ENCODE measurements at regions not wholly inside any gene's neighbourhood (a gene's known extent, or its start where the extent isn't known, plus 50 kb on each side); places are given as distances from the start of the nearest gene placed in this dataset.

DNA sequence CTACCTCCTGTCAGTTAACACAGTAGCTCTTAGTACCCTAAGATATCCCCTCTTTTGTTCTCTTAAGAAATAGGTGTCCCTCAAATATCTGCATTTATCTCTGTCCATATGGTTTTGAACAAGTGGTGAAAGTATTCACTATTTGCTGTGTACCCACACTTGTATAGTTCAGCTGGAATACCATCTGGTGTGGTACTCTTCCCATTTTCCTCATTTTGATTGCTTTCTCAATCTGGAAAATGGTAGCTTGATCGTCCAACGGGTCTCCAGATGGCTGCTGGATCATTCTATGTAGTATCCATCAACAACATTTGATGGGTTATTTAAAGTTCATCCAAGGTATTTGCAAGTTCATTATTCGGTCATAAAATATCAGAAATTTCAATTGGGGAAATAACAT lies 100.3 kb upstream of the DPYD start:
- TF ChIP-seq, protein P1, sequence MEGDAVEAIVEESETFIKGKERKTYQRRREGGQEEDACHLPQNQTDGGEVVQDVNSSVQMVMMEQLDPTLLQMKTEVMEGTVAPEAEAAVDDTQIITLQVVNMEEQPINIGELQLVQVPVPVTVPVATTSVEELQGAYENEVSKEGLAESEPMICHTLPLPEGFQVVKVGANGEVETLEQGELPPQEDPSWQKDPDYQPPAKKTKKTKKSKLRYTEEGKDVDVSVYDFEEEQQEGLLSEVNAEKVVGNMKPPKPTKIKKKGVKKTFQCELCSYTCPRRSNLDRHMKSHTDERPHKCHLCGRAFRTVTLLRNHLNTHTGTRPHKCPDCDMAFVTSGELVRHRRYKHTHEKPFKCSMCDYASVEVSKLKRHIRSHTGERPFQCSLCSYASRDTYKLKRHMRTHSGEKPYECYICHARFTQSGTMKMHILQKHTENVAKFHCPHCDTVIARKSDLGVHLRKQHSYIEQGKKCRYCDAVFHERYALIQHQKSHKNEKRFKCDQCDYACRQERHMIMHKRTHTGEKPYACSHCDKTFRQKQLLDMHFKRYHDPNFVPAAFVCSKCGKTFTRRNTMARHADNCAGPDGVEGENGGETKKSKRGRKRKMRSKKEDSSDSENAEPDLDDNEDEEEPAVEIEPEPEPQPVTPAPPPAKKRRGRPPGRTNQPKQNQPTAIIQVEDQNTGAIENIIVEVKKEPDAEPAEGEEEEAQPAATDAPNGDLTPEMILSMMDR (IDR thresholded peaks at IDR 0.05; ENCODE audit: control insufficient read depth, insufficient read depth, low read depth, low read length, missing control alignments) = no peak
- H3K4me3 ChIP-seq (ENCODE audit: control insufficient read depth, low read depth, low read length) = no peak overlapping the region
- no peak for DNase-seq (ENCODE audit: low read depth)

DNA sequence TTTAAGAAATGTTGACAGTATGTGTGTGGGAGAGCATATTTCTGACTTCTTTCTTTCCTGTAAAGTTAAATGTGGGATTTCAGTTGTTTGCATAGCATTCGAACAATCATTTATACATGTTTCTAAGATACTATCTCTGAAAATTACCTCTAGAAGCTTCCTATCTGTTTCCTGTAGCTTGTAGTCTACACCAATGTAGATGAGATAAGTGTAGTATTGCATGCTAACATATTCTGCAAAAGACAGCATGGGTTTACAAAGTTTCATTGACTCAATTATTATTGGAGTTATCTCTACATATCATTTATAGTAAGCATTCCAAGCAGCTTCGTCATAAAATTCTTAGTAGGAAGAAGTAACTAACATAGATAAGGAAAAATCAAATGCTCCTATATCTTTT lies 98.9 kb upstream of the DPYD start:
- no peak for DNase-seq (ENCODE audit: low read depth)
- H3K4me3 ChIP-seq (ENCODE audit: control insufficient read depth, low read depth, low read length) = no peak overlapping the region
- TF ChIP-seq, protein P1 (IDR thresholded peaks at IDR 0.05; ENCODE audit: control insufficient read depth, insufficient read depth, low read depth, low read length, missing control alignments) = no peak

DNA sequence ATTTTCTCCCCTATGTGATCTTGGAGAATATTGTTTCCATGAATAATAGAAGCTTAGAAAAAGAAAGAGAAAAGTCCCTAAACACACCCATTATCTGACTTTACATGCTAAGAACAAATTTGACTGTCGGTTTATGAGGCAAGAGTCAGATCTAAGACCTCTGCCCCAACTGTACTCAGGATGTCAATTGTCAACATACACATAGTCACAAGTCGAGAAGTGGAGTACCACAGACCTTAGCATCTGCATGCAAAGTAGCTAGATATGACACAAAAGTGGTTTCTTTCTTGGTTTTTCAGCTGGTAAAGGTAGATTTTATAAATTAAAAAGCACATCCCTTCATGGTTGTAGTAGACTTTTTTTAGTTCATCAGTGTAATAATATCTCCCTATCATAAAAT lies 97.2 kb upstream of the DPYD start:
- no peak overlapping the region for H3K4me3 ChIP-seq (ENCODE audit: control insufficient read depth, low read depth, low read length)
- TF ChIP-seq, protein P1 (IDR thresholded peaks at IDR 0.05; ENCODE audit: control insufficient read depth, insufficient read depth, low read depth, low read length, missing control alignments) = no peak
- DNase-seq (ENCODE audit: low read depth) = no peak

DNA sequence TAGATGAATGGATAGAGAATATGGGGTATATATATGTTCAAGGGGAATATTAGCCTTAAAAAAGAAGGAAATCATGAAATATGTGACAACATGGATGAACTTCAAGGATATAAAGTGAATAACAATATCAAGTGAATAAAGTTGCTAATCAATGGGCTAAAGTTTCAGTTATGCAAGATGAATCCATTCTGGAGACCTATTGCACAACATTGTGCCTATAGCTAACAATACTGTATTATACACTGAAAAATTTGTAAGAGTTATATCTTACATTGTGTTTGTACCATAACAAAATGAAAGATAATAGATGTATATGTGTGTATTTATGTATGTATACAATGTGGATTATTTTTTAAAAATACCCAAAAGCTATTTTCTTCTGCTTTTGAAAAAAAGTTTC lies 96.3 kb upstream of the DPYD start:
- no peak overlapping the region for H3K4me3 ChIP-seq (ENCODE audit: control insufficient read depth, low read depth, low read length)
- DNase-seq (ENCODE audit: low read depth) = no peak
- TF ChIP-seq, protein P1 (IDR thresholded peaks at IDR 0.05; ENCODE audit: control insufficient read depth, insufficient read depth, low read depth, low read length, missing control alignments) = no peak

DNA sequence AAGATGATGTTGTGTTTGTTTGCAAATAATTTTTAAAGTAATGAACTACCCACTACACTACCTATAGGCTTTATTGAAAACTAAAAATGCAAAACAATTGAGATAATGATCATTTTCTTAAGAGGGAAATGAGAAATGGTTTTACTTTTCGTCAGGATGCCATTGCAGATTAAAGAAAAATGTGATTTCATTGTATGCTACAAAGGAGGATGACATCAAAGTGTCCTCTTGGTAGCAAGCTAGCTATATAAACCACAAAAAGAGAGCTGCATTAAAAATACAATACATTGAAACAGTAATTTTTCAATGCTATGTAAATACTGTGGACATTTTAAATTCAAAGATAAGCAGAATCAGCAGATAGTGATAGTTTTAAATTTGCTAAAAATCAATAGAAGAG lies 87.5 kb upstream of the DPYD start:
- DNase-seq (ENCODE audit: low read depth) = no peak
- TF ChIP-seq, protein P1 (IDR thresholded peaks at IDR 0.05; ENCODE audit: control insufficient read depth, insufficient read depth, low read depth, low read length, missing control alignments) = no peak
- no peak overlapping the region for H3K4me3 ChIP-seq (ENCODE audit: control insufficient read depth, low read depth, low read length)

DNA sequence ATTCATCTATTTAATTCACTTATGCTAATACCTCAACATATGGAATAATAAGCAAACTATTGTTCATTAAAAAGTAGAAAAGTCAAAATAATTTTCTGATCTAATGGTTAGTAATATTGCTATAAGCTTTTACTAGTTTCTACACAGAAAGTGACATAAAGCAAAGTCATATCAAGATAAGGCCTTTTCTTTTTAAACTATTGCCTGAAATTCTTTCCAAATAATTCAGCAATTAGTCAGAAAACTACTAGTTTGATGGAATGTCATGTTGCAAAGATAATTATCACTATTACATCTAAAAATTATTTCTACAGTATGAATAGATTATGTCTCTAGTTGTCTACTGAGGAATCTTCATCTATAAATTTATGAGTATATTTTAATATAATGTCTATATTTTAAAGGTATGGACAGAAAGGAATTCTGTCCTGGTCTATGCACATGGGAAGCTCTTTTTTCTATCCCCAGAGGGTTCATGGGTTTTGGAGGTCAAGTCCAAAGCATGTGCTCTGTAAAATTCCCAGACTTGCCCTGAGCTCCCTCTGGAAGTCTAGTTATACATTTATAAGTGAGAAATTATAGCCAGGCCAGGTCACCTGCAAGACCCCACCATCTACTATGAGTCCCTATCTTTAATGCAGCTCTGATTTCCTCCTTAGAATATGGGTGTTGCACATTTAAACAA lies 84.6 kb upstream of the DPYD start:
- TF ChIP-seq, protein P1 (IDR thresholded peaks at IDR 0.05; ENCODE audit: control insufficient read depth, insufficient read depth, low read depth, low read length, missing control alignments) = no peak
- DNase-seq (ENCODE audit: low read depth) = no peak
- H3K4me3 ChIP-seq (ENCODE audit: control insufficient read depth, low read depth, low read length) = no peak overlapping the region
